Endothelial cell of umbilical vein (primary cell): ENCODE measurements at regions not wholly inside any gene's neighbourhood (a gene's known extent, or its start where the extent isn't known, plus 50 kb on each side); places are given as distances from the start of the nearest gene placed in this dataset.

Experiments
- BruUV-seq: library from RNA; stranded (reverse); fragments of 400-500 nt; replicated peaks from 2 replicates; lab custom pipeline; 2021; lab: Mats Ljungman, UMichigan
- CTCF ChIA-PET: fragments of 300-600, 350-600 bp; sonication (Branson Sonifier 250); formaldehyde crosslinking; loops from one replicate; lab custom pipeline; 2021; ENCODE audit warnings: antibody characterized with exemption, inconsistent platforms; lab: Charles Lee
- POLR2A ChIA-PET: fragments of 300-600, 350-600 bp; sonication (Branson Sonifier 250); formaldehyde crosslinking; loops from one replicate; lab custom pipeline; 2021; ENCODE audit warnings: antibody characterized with exemption, inconsistent platforms; lab: Charles Lee
- DNase-seq: peaks from one replicate; pipeline ENCODE4 v3.0.0-alpha.2; 2011; ENCODE audit warnings: low read depth, low spot score
- FAIRE-seq: peaks from 2 replicates; lab custom pipeline; 2011; peaks lifted over from hg19 to GRCh38; lab: Jason Lieb, UNC
- H2AFZ ChIP-seq: 2 replicates; pipeline ENCODE4 v1.6.0; 2012; ENCODE audit warnings: low read depth, low read length, control low read depth, inconsistent platforms
- H3K27ac ChIP-seq: 2 replicates; pipeline ENCODE4 v1.5.1; 2011; ENCODE audit warnings: low read depth, mild to moderate bottlenecking, control low read depth, low read length, moderate library complexity; ENCODE audit not compliant: insufficient read depth
- H3K27me3 ChIP-seq, 2 experiments: 2 replicates each; pipeline versions ENCODE4 v1.6.0 to v1.6.1; 2011; ENCODE audit warnings: low read length in 2 of 2, mixed read lengths in 1 of 2; ENCODE audit not compliant: control insufficient read depth in 2 of 2, insufficient read depth in 2 of 2
- H3K36me3 ChIP-seq, 2 experiments: 2 replicates in 1 of 2; 3 replicates in 1 of 2; pipeline ENCODE4 v1.5.1; 2011; ENCODE audit warnings: low read length in 2 of 2, mild to moderate bottlenecking in 1 of 2, moderate library complexity in 1 of 2; ENCODE audit not compliant: control insufficient read depth in 2 of 2, insufficient read depth in 2 of 2; ENCODE audit errors: extremely low read depth in 1 of 2
- H3K4me1 ChIP-seq: 3 replicates; pipeline ENCODE4 v1.5.1; 2011; ENCODE audit warnings: mild to moderate bottlenecking, low read length; ENCODE audit not compliant: control insufficient read depth, insufficient read depth; ENCODE audit errors: extremely low read depth
- H3K4me2 ChIP-seq: 2 replicates; pipeline ENCODE4 v1.6.1; 2011; ENCODE audit warnings: low read length, control low read depth, mixed read lengths; ENCODE audit not compliant: insufficient read depth
- H3K4me3 ChIP-seq, 3 experiments: fragments of 200-600 bp in 1 of 3; sonication (generic), shearing (Covaris generic) in 1 of 3; replicated peaks in 1 of 3; 2 replicates each; pipeline ENCODE4 v1.5.1; 2011 to 2016; ENCODE audit warnings: control low read depth in 3 of 3, low read length in 3 of 3, mild to moderate bottlenecking in 2 of 3, inconsistent platforms in 1 of 3, low read depth in 1 of 3, moderate library complexity in 1 of 3; ENCODE audit not compliant: insufficient read depth in 1 of 3
- H3K79me2 ChIP-seq: 2 replicates; pipeline ENCODE4 v1.6.0; 2012; ENCODE audit warnings: low read length, inconsistent platforms; ENCODE audit not compliant: control insufficient read depth, insufficient read depth
- H3K9ac ChIP-seq: replicated peaks from 2 replicates; pipeline ENCODE3; 2011; ENCODE audit warnings: low read length, control low read depth; ENCODE audit not compliant: insufficient read depth; ENCODE audit errors: extremely low read depth
- H3K9me1 ChIP-seq: replicated peaks from 3 replicates; pipeline ENCODE4 v1.6.0; 2011; ENCODE audit warnings: mild to moderate bottlenecking, low read length; ENCODE audit not compliant: control insufficient read depth, insufficient read depth; ENCODE audit errors: extremely low read depth
- H3K9me3 ChIP-seq: replicated peaks from 2 replicates; pipeline ENCODE4 v1.5.1; 2012; ENCODE audit warnings: low read length, inconsistent platforms; ENCODE audit not compliant: control insufficient read depth, insufficient read depth
- H4K20me1 ChIP-seq: replicated peaks from 2 replicates; pipeline ENCODE3; 2011; ENCODE audit warnings: mild to moderate bottlenecking, low read length; ENCODE audit not compliant: control insufficient read depth, insufficient read depth; ENCODE audit errors: extremely low read depth
- CTCF ChIP-seq, 2 donors: IDR thresholded peaks; 1 replicate in 1 of 2; 2 replicates in 1 of 2; pipeline ENCODE4 v1.5.1; 2011; ENCODE audit warnings: low read length in 2 of 2, mild to moderate bottlenecking in 2 of 2, moderate library complexity in 2 of 2, control low read depth in 1 of 2, inconsistent platforms in 1 of 2, low read depth in 1 of 2; ENCODE audit not compliant: insufficient read depth in 1 of 2; ENCODE audit errors: extremely low read depth in 1 of 2
- EZH2 ChIP-seq: IDR thresholded peaks from 2 replicates; pipeline ENCODE4 v1.6.1; 2012; ENCODE audit warnings: borderline replicate concordance, low read depth, mild to moderate bottlenecking, moderate library complexity, low read length, inconsistent platforms; ENCODE audit not compliant: severe bottlenecking
- FOS ChIP-seq: IDR thresholded peaks from 2 replicates; pipeline ENCODE4 v1.6.1; 2011; ENCODE audit warnings: mild to moderate bottlenecking, low read length, moderate library complexity, borderline replicate concordance; ENCODE audit not compliant: insufficient read depth
- GATA2 ChIP-seq: IDR thresholded peaks from 2 replicates; pipeline ENCODE4 v1.7.0; 2011; ENCODE audit warnings: low read depth, mild to moderate bottlenecking, moderate library complexity, mixed read lengths, low read length; ENCODE audit not compliant: insufficient read length, insufficient read depth
- JUN ChIP-seq: IDR thresholded peaks from 2 replicates; pipeline ENCODE4 v1.6.1; 2011; ENCODE audit warnings: borderline replicate concordance, low read depth; ENCODE audit not compliant: insufficient read length, insufficient read depth
- MAX ChIP-seq: IDR thresholded peaks from 2 replicates; pipeline ENCODE4 v1.6.1; 2011; ENCODE audit not compliant: insufficient read depth, insufficient read length
- MYC ChIP-seq: IDR thresholded peaks from one replicate; pipeline ENCODE4 v1.6.1; 2011; ENCODE audit warnings: mild to moderate bottlenecking, low read depth, low read length
- POLR2A ChIP-seq: IDR thresholded peaks from 2 replicates; pipeline ENCODE4 v1.6.1; 2012; ENCODE audit warnings: low read depth, mild to moderate bottlenecking, control low read depth, low read length
- POLR2AphosphoS5 ChIP-seq: IDR thresholded peaks from 2 replicates; pipeline ENCODE4 v1.6.1; 2012; ENCODE audit warnings: low read depth, mild to moderate bottlenecking, control low read depth, low read length, moderate library complexity; ENCODE audit not compliant: insufficient read depth
- dilution Hi-C: fragments of 300-500 bp; cut with MboI; formaldehyde crosslinking; loops from one replicate; pipeline ENCODE4 v1.15.0; 2019; ENCODE audit warnings: low sequenced_read_pairs; ENCODE audit not compliant: extremely low pct_ligation_motif_present
- intact Hi-C: fragments of 100-400 bp; cut with micrococcal nuclease; formaldehyde crosslinking; loops from one replicate; pipeline ENCODE4 v1.10.0; 2022

GRCh38 chr2:118312969-118313756, 224.9 kb downstream of the INSIG2 start:
- Histone ChIP-seq H2AFZ (no peak overlapping the region), H3K9ac (no peak overlapping the region), H3K9me1 (no peaks in the 10 kb centered on the region), H3K4me2 (no peak overlapping the region), H3K27ac (no peak overlapping the region), H4K20me1 (no peaks in the 10 kb centered on the region), H3K79me2 (no peaks in the 10 kb centered on the region), H3K4me3 (no peak overlapping the region), H3K4me1 (peaks cover 6% of the 10 kb centered on the region), H3K27me3 (no peaks in the 10 kb centered on the region), H3K36me3 (no peaks in the 10 kb centered on the region), H3K9me3 (no peaks in the 10 kb centered on the region)
- FAIRE-seq: no peak
- DNase-seq: no peak
- no peak for TF ChIP-seq JUN
- no peak for TF ChIP-seq FOS
- TF ChIP-seq GATA2: no peak
- TF ChIP-seq CTCF (IDR thresholded peaks at IDR 0.05; ENCODE audit: extremely low read depth in 1 of 2, insufficient read depth in 1 of 2, low read depth in 1 of 2, low read length in 2 of 2): no peak
- TF ChIP-seq POLR2A: no peak
- TF ChIP-seq MYC: no peak
- no peak for TF ChIP-seq EZH2
- TF ChIP-seq MAX: no peak
- TF ChIP-seq POLR2AphosphoS5: no peak
- BruUV-seq: no TSS peak
- CTCF ChIA-PET: no interaction called here
- intact Hi-C loops: loop anchor here (5.0 kb wide), 1 partner anchor 544 kb away; no protein-coding TSS in a partner anchor
- dilution Hi-C loops: no loop called here
- POLR2A ChIA-PET: no interaction called here
